Upper lobe of right lung (tissue), 1 donor: ENCODE measurements at regions not wholly inside any gene's neighbourhood (a gene's known extent, or its start where the extent isn't known, plus 50 kb on each side); places are given as distances from the start of the nearest gene placed in this dataset.
A peak's percentile ranks its signal among the peaks of the same experiment; 100 is the strongest.

ENCODE experiments used
- ATAC-seq: fragments of 200-7000 bp; cut with Tn5 transposase; one replicate; pipeline ENCODE4 v1.9.1; 2020; ENCODE audit warnings: mild to moderate bottlenecking, moderate library complexity
- DNase-seq: peaks from one replicate; pipeline ENCODE4 v3.0.0-alpha.2; 2020
- H3K27ac ChIP-seq: fragments of 200-600 bp; one replicate; pipeline ENCODE4 v1.8.0; 2022
- H3K27me3 ChIP-seq: fragments of 200-600 bp; one replicate; pipeline ENCODE4 v1.8.0; 2022; ENCODE audit warnings: mild to moderate bottlenecking
- H3K36me3 ChIP-seq: fragments of 200-600 bp; one replicate; pipeline ENCODE4 v1.8.0; 2022
- H3K4me1 ChIP-seq: fragments of 200-600 bp; one replicate; pipeline ENCODE4 v1.8.0; 2022
- H3K4me3 ChIP-seq: fragments of 200-600 bp; one replicate; pipeline ENCODE4 v1.8.0; 2022; ENCODE audit warnings: mild to moderate bottlenecking
- H3K9me3 ChIP-seq: fragments of 200-600 bp; one replicate; pipeline ENCODE4 v1.8.0; 2022
- CTCF ChIP-seq: fragments of 200-600 bp; IDR thresholded peaks from one replicate; pipeline ENCODE4 v1.8.0; 2022; ENCODE audit warnings: antibody characterized with exemption
- intact Hi-C: fragments of 100-400 bp; cut with DNase I; formaldehyde crosslinking; loops from one replicate; pipeline ENCODE4 v1.11.0; 2022
- donor health status: DM: no; HTN: yes; CAD: no; lungs with severe emphysema.

GRCh38 chr18:60319129-60319528 lies 53.4 kb downstream of the MC4R start:
- Histone ChIP-seq H3K27ac (no peak overlapping the region), H3K27me3 (no peaks in the 10 kb centered on the region), H3K36me3 (no peaks in the 10 kb centered on the region), H3K4me3 (no peak overlapping the region), H3K4me1 (no peaks in the 10 kb centered on the region), H3K9me3 (no peaks in the 10 kb centered on the region)
- intact Hi-C loops: no loop called here
- DNase-seq: no peak
- TF ChIP-seq CTCF: no peak
- no peak for ATAC-seq

- H3K27ac ChIP-seq: no peak overlapping the region
- DNase-seq (no peak), ATAC-seq (no peak)
- TF ChIP-seq CTCF: no peak
- no peaks in the 10 kb centered on the region for H3K9me3 ChIP-seq
- H3K36me3 ChIP-seq: no peaks in the 10 kb centered on the region
- intact Hi-C loops: no loop called here
- H3K4me1 ChIP-seq: no peaks in the 10 kb centered on the region
- no peak overlapping the region for H3K4me3 ChIP-seq
- H3K27me3 ChIP-seq: no peaks in the 10 kb centered on the region
Observed at GRCh38 chr18:60311676-60312360, 60.8 kb downstream of the MC4R start.

GRCh38 chr18:60295674-60296073 lies 76.9 kb downstream of the MC4R start:
- Histone ChIP-seq H3K36me3 (no peaks in the 10 kb centered on the region), H3K4me3 (no peak overlapping the region), H3K9me3 (no peaks in the 10 kb centered on the region), H3K27ac (no peak overlapping the region), H3K27me3 (no peaks in the 10 kb centered on the region), H3K4me1 (no peaks in the 10 kb centered on the region)
- no peak for TF ChIP-seq CTCF
- peak; percentile 78 for ATAC-seq
- no peak for DNase-seq
- intact Hi-C loops: no loop called here

- H3K27me3 ChIP-seq: no peaks in the 10 kb centered on the region
- no peak for TF ChIP-seq CTCF
- no peak overlapping the region for H3K27ac ChIP-seq
- no peaks in the 10 kb centered on the region for H3K36me3 ChIP-seq
- ATAC-seq (no peak), DNase-seq (no peak)
- no peaks in the 10 kb centered on the region for H3K9me3 ChIP-seq
- H3K4me3 ChIP-seq: no peak overlapping the region
- intact Hi-C loops: no loop called here
- no peaks in the 10 kb centered on the region for H3K4me1 ChIP-seq
Observed at GRCh38 chr18:60292186-60292585, 80.4 kb downstream of the MC4R start.

GRCh38 chr18:60279391-60279790 lies 93.2 kb downstream of the MC4R start:
- Histone ChIP-seq H3K4me3 (no peak overlapping the region), H3K27me3 (no peaks in the 10 kb centered on the region), H3K36me3 (no peaks in the 10 kb centered on the region), H3K4me1 (no peaks in the 10 kb centered on the region), H3K9me3 (no peaks in the 10 kb centered on the region), H3K27ac (no peak overlapping the region)
- no peak for TF ChIP-seq CTCF
- DNase-seq: no peak
- intact Hi-C loops: no loop called here
- no peak for ATAC-seq
